ENCODE measurements at regions not wholly inside any gene's neighbourhood (a gene's known extent, or its start where the extent isn't known, plus 50 kb on each side); places are given as distances from the start of the nearest gene placed in this dataset.

GRCh38 chr1:36537991-36538390 is 55.3 kb upstream of the CSF3R start:
- no peak for DNase-seq

- no peak for DNase-seq
These were observed 54.6 kb upstream of the CSF3R start for GRCh38 chr1:36537190-36537768.

- no peak for DNase-seq
These were observed 54.0 kb upstream of the CSF3R start for GRCh38 chr1:36536727-36537126.

DNA sequence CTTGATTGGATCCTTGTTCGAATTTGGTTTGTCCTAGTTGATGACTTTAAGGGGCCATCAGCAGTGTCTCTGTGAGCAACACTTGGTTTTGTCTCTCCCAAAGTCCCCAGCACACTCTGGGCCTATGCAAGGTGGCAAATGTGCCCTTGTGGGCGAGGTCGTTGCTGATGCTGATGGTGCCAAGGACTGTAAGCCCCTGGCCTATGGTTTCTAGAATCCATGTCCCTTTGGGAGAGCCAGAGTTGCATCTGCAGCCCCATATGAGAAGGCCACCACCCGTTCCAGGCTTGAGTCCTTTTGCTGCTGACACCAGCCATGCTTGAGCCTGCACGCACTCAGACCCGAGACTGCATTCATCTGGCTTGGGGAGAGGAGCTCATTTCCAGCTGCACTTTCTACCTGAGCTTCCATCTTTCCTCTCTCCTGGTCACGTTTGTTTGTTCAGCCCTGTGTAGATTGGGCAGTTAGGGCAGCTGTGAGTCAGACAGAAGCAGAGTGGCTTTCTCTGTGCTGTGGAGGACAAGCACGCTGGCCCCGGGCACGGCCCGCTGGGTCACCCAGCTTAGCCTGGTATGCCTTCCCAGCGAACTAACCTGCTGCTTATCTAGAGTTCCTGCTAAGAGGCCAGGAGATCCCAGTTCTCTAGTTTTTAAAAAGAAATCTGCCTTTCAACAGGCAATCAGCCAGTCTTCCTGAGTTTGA is 52.1 kb upstream of the CSF3R start:
- no peak for DNase-seq

GRCh38 chr1:36533897-36534296 is 51.2 kb upstream of the CSF3R start:
- no peak for DNase-seq

GRCh38 chr1:36532810-36533401 is 50.2 kb upstream of the CSF3R start:
- DNase-seq = no peak

Data from SHP77 treated with DMSO at 0.1 percent for 48 hours (cell line).